ENCODE measurements at regions not wholly inside any gene's neighbourhood (a gene's known extent, or its start where the extent isn't known, plus 50 kb on each side); places are given as distances from the start of the nearest gene placed in this dataset.

DNA sequence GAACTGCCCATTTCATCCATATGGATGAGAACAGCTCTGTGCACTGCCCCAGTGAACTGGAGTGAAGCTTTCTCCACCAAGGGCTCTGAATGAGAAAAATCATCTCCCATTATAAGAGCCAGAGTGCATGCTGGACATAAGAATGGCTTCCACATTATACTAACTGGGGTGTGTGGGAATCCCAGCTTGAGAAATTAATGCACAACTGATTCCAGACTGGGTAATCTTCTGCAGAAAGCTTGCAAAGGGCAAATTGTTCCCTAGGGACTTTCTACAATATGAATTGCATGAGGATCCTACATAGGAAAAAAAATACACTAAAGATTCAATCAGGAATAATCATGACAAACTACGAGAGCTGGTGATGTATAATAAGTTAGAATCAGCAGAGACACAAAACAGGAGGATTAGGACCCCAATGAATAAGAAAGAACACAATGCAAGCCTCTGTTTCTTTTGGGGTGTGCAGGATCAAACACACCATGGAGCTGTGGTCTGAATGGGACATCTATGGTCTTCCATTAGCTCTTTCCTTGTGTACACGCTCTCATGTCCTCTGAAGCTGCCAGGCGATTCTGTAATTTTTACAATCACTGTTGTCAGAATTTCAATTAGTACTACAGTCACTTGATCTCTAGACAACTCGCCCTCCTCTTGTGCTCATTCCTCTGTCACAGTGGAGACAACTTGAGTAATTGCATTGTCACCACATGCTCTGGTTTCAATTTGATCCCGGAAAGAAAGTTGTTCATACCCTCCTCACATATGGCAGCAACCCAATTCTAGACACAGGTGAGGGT is 1327.4 kb downstream of the GATA3 start:
- H3K23ac ChIP-seq (ENCODE audit: low read depth, low read length) = no peak overlapping the region
- BruUV-seq (replicated peaks) = no TSS peak
- H3K4me1 ChIP-seq (ENCODE audit: control insufficient read depth, insufficient read depth, low read length) = no peaks in the 10 kb centered on the region
- WGBS, 2 experiments (ENCODE audit: extremely low coverage in 2 of 2, insufficient read length in 1 of 2) = no CpG with 5 or more reads among the region's 5 CpGs
- no peak overlapping the region for H2BK15ac ChIP-seq (ENCODE audit: low read depth, low read length)
- H3K4ac ChIP-seq (ENCODE audit: low read depth, low read length) = no peak overlapping the region
- no peak overlapping the region for H2AFZ ChIP-seq (replicated peaks; ENCODE audit: low read length, poor library complexity)
- no peak overlapping the region for H2BK5ac ChIP-seq (ENCODE audit: low read depth, low read length, poor library complexity, severe bottlenecking)
- no peaks in the 10 kb centered on the region for H3K27me3 ChIP-seq (ENCODE audit: control insufficient read depth, insufficient read depth, low read length)
- H2AK9ac ChIP-seq (replicated peaks; ENCODE audit: low read depth, low read length, poor library complexity) = no peak overlapping the region
- H4K91ac ChIP-seq (ENCODE audit: insufficient read depth, low read depth, low read length) = no peak overlapping the region
- no peaks in the 10 kb centered on the region for H3K36me3 ChIP-seq (ENCODE audit: control insufficient read depth, insufficient read depth, low read length)
- DNase-seq (no peak), ATAC-seq (ENCODE audit: low read depth) (no peak)
- H4K5ac ChIP-seq (ENCODE audit: low read depth, low read length) = no peak overlapping the region
- no peak overlapping the region for H3K56ac ChIP-seq (ENCODE audit: extremely low read depth, insufficient read depth, low read length)
- H2BK120ac ChIP-seq (ENCODE audit: low read depth, low read length) = no peak overlapping the region
- H3K9me3 ChIP-seq (ENCODE audit: control insufficient read depth, insufficient read depth, low read length) = 0 out of 2 replicates have a peak, but pooled peaks cover 2% of the 10 kb centered on the region
- H3K14ac ChIP-seq (replicated peaks; ENCODE audit: low read depth, low read length) = no peak overlapping the region
- no peak for TF ChIP-seq RCOR1 (IDR thresholded peaks at IDR 0.05; ENCODE audit: insufficient replicate concordance, low read length)
- no peak overlapping the region for H3K18ac ChIP-seq (ENCODE audit: low read depth, low read length)
- in situ Hi-C loops (cut with MboI; ENCODE audit: low sequenced_read_pairs) (no loop called here), dilution Hi-C loops (cut with HindIII; ENCODE audit: low sequenced_read_pairs, unreplicated experiment) (no loop called here), intact Hi-C loops (cut with micrococcal nuclease) (no loop called here)
- no peak overlapping the region for H3K4me3 ChIP-seq (ENCODE audit: insufficient read depth, low read depth, low read length)
- no peak overlapping the region for H2AK5ac ChIP-seq (ENCODE audit: low read depth, low read length)
- ChIA-PET CTCF (no interaction called here), POLR2A (ENCODE audit: unreplicated experiment) (no interaction called here)
- H2BK20ac ChIP-seq (ENCODE audit: low read depth, low read length) = no peak overlapping the region
- H3K27ac ChIP-seq (ENCODE audit: insufficient read depth, low read length) = no peak overlapping the region
- H3K4me2 ChIP-seq (ENCODE audit: low read depth, low read length) = no peak overlapping the region
- H4K20me1 ChIP-seq (ENCODE audit: insufficient read depth, low read length) = no peaks in the 10 kb centered on the region
- H3K9ac ChIP-seq (ENCODE audit: low read depth, low read length) = no peak overlapping the region
- H4K8ac ChIP-seq (ENCODE audit: low read depth in 2 of 2, low read length in 2 of 2) = no peak overlapping the region
- H3K9me1 ChIP-seq (ENCODE audit: insufficient read depth, low read length) = no peaks in the 10 kb centered on the region
- no peaks in the 10 kb centered on the region for H3K79me1 ChIP-seq (ENCODE audit: low read depth in 1 of 2, low read length in 2 of 2)

Measured in IMR-90 (cell line).